Erythroblast (primary cell): ENCODE measurements at regions not wholly inside any gene's neighbourhood (a gene's known extent, or its start where the extent isn't known, plus 50 kb on each side); places are given as distances from the start of the nearest gene placed in this dataset.

ENCODE experiments used
- GATA1 ChIP-seq: IDR thresholded peaks from 2 replicates; pipeline ENCODE4 v1.6.1; 2011; ENCODE audit warnings: low read depth, mild to moderate bottlenecking, control low read depth, low read length, moderate library complexity
- POLR2A ChIP-seq: IDR thresholded peaks from 2 replicates; pipeline ENCODE4 v1.6.1; 2011; ENCODE audit warnings: mild to moderate bottlenecking, low read length

- TF ChIP-seq POLR2A (no peak), GATA1 (no peak)
These were observed 796.6 kb downstream of the TBC1D22A start for GRCh38 chr22:47558828-47559700.
